ENCODE measurements at regions not wholly inside any gene's neighbourhood (a gene's known extent, or its start where the extent isn't known, plus 50 kb on each side); places are given as distances from the start of the nearest gene placed in this dataset.
A peak's percentile ranks its signal among the peaks of the same experiment; 100 is the strongest.

- DNase-seq: no peak
- no peak for ATAC-seq
- intact Hi-C loops (cut with DNase I, micrococcal nuclease): no loop called here
Observed at GRCh38 chr13:91169321-91170050, 178.0 kb upstream of the MIR17HG start.

DNA sequence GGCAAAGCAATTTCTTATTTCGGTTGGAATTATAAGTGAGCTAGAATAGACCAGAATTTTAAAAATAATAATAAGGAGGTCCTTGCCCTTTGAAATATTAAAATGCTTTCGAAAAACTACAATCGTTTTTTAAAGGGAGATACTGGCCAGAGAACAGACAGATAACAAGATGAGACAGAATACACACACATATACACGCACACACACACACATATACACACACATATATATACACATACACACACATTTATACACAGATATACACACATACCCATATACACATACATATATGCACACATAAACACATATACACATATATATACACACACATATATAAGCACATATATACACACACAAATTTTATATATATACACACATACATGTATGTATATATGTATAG lies 175.3 kb upstream of the MIR17HG start:
- DNase-seq: no peak
- intact Hi-C loops (cut with DNase I, micrococcal nuclease): no loop called here
- no peak for ATAC-seq

DNA sequence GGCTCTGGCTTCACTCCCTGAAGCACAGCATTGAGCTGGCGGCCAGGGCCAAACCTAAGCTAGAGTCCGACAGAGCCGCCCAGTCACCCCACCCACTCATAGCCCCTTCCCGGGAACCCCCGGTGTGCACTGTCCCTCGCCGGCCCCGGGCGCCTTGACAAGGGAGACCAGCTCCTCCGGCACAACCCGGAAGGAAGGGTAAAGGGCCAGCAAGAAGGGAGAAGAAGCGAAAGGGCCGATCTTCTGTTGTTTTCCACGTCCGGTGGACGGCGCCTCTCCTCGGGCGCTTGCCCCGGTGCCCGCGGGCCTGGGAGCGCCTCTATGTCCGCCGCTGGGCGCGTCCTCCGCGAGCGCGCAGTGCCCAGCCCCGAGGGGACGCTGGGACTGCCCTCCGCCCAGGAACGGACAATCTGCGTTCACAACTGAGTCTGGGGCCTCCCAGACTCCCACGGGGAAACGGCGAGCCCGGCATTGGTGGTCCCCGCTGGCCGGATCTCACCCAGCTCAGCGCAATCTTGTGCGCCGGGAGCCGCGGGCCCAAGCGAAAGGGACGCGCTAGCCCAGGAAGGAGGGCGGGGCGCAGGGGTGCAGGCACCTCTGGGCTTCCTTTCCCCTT lies 172.5 kb upstream of the MIR17HG start:
- DNase-seq (no peak), ATAC-seq (no peak)
- intact Hi-C loops (cut with DNase I, micrococcal nuclease): no loop called here

DNA sequence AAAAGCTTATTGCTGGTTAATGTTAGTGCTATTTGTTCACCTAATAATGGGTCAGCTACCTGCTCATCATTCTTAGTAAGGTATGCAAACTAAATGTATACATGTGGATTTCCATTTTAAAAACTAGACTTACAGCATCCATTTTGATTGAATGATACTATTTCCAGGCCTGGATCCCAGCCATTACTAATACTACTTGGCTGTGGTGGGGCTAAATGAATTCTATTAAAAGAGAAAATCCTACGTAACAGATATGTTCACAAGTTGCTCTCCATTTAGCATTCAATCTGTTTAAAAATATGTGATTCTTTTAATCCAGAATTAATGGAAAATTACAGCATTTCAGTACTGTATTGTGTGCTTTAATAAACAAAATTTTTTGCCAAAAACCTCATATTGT lies 169.4 kb upstream of the MIR17HG start:
- no peak for ATAC-seq
- intact Hi-C loops (cut with DNase I, micrococcal nuclease): no loop called here

DNA sequence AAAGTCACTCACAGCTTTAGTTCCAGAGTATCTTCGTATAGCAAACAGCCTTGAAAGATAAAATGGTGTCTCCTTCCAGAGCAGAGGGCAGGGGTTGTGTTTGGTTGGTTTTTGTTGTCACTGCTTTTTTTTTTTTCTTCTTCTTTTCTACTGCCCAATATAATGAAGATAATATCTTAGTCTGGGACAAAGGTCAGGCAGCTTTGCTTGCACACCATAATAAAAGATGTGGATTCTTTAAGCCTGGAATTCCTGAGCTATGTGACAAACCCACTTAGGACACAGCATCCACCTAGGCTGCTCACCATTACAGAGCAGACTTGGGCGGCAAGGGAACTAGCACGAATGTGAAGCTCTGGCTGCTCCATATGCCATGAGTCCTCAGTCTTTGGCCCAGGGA lies 165.6 kb upstream of the MIR17HG start:
- DNase-seq: no peak
- intact Hi-C loops (cut with DNase I, micrococcal nuclease): no loop called here
- peak; percentile 44 for ATAC-seq

More for the DNA sequence above, 169.4 kb upstream of the MIR17HG start:
- no peak for DNase-seq

DNA sequence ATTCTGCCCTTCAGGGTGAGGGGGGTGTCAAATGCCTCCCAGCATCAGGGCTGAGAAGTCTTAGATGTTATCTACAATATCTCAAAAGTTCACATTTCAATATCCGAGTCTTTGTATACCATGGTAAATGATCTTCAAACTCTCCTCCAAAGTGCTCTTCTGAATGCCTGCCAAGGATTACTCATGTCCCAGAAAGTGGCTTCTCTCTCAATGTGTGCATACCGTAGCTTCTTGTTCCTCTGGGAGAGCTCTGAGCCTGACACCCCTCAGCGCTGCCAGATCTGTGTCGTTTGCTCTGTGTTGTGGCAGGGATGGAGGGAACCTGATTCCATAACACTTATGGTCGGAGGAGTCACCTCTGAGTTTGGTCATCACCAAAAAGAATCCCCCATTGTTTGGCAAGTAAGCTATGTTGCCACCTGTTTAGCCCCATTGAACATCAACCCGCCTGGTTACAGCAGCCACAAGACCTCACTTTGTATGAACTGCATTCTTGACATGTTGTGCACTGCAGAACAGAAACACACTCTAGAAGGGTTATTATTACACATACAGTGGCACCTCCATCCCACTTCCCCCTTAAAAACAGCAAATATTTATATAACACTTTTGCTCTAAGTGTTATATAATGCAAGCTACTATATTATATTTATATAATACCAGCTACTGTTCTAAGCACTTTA lies 163.1 kb upstream of the MIR17HG start:
- DNase-seq (no peak), ATAC-seq (no peak)
- intact Hi-C loops (cut with DNase I, micrococcal nuclease): no loop called here

DNA sequence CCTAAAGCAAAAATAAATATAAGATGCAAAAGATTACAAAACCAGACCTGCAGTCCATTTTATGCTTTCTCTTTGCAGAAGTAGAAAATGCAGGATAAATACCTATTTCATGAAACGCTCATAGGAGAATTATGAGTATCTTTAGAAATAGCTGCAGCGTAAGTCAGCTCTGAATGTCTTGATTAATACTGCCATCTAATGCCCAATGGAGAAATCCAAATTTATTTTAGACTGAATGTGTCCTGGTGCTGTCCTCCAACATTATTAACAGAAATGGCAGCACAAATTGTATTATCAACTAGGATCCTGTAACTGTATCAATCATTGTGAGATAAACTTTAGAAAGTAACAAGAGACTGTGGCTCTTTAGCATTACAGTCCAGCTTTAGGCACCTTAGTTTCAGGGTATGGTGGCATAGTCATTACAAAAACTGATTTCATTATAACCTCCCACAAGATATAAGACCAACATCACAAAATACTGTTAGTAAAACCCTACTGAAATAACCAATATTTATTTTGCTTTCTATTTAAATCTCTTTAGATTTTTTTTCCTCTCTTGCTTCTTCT lies 162.1 kb upstream of the MIR17HG start:
- intact Hi-C loops (cut with DNase I, micrococcal nuclease): no loop called here
- ATAC-seq: no peak
- no peak for DNase-seq

GRCh38 chr13:91187522-91187921 lies 160.0 kb upstream of the MIR17HG start:
- ATAC-seq (no peak), DNase-seq (no peak)
- intact Hi-C loops (cut with DNase I, micrococcal nuclease): no loop called here

- intact Hi-C loops (cut with DNase I, micrococcal nuclease): no loop called here
- DNase-seq: no peak
- no peak for ATAC-seq
Observed at GRCh38 chr13:91189506-91189905, 158.0 kb upstream of the MIR17HG start.

DNA sequence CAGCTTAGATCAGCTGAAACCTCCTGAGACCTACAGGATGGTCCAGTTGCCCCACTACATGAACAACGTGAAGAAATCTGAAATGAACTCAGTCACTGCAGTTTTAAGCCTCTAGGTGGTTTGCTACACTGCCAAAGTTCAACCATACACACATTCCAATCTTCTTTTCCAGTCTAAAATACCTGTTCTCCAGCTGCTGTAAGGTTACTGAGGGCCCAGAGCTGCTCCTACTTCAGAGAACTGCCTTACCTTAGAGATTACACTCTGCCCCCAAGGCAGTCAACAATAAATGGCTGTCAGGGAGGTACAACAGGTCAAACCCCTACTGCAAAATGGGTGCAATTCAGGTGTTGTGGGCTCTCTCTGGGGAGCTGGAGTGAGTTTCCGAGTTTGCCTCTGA lies 154.1 kb upstream of the MIR17HG start:
- DNase-seq: no peak
- ATAC-seq: no peak
- intact Hi-C loops (cut with DNase I, micrococcal nuclease): no loop called here

DNA sequence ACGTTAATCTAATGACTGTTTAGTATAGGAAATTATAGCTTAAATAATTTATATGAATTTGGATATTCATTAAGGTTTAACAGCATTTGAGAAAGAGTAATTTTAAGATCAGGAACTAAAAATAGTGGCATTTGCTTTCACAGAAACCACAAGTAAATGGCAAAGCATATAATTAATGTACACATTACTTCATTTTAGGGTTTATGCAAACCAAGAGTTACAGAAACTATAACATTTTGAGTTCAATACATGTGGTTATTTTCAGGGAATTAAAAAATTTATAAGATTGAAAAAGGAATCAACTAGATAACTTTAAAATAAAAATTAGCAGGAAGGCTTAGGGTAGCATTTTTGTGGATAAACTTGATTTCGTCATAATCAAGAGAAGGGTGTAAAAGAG lies 151.7 kb upstream of the MIR17HG start:
- ATAC-seq (no peak), DNase-seq (no peak)
- intact Hi-C loops (cut with DNase I, micrococcal nuclease): no loop called here

GRCh38 chr13:91196958-91197357 lies 150.5 kb upstream of the MIR17HG start:
- no peak for DNase-seq
- intact Hi-C loops (cut with DNase I, micrococcal nuclease): no loop called here

DNA sequence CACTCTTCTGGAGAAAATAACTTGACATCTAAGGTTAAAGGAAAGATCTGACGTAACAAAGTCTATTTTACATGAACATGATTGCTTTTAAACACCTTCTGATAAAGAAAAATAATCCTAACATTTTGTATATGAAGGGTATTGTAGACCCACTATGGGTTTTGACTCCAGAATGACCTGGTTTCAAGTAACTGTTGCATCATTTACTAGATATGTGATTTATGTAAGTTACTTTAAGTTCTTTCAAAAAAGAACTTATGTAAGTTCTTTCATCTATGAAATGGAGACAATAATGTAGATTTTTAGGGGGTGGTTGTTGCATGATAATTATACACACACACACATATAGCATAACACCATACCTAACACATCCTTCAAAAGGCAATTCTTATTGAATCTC lies 147.6 kb upstream of the MIR17HG start:
- intact Hi-C loops (cut with DNase I, micrococcal nuclease): no loop called here
- ATAC-seq: no peak
- no peak for DNase-seq

More at GRCh38 chr13:91196958-91197357, 150.5 kb upstream of the MIR17HG start:
- ATAC-seq: no peak

- DNase-seq (no peak), ATAC-seq (no peak)
- intact Hi-C loops (cut with DNase I, micrococcal nuclease): no loop called here
Observed at GRCh38 chr13:91200486-91200885, 147.0 kb upstream of the MIR17HG start.

- ATAC-seq (no peak), DNase-seq (no peak)
- intact Hi-C loops (cut with DNase I, micrococcal nuclease): no loop called here
Observed at GRCh38 chr13:91203430-91203829, 144.1 kb upstream of the MIR17HG start.

GRCh38 chr13:91207261-91207660 lies 140.2 kb upstream of the MIR17HG start:
- intact Hi-C loops (cut with DNase I, micrococcal nuclease): no loop called here
- no peak for DNase-seq
- no peak for ATAC-seq

DNA sequence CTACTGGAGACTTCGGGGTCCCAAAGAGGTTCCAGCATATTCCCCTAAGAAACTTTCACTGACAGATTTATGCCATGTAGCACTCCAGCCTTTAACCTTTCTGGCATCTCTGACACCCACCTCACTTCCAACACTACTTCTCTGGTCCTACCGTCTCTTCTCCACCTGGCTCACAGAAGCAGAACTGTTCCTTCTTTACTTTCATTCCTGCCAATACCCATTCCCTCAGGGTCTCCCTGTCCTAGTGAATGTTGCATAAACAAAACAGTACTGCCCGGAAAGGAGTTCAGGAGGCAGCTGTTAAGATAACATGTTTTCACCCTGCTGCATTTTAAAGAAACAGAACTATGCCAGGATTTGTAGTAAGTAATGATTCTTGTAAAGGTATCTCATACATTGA lies 136.0 kb upstream of the MIR17HG start:
- intact Hi-C loops (cut with DNase I, micrococcal nuclease): no loop called here
- ATAC-seq: no peak
- no peak for DNase-seq

DNA sequence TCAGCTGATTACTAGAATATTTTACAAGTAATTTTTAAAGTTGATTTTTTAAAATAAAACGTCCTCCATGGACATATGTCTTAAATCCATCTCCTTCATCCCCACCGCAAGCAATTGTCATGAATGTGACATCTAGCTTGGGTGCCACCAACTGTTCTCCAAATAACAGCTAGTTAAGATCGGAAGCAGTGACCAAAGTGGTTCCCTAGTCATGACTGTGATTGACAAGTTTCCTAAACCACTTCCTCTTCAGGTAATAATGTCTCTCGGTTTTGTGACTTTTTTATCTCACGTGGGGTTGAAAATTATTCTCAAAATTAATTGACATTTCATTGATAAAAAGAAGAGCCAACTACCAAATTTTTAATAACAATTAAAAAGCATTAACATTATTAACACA lies 135.3 kb upstream of the MIR17HG start:
- DNase-seq (no peak), ATAC-seq (no peak)
- intact Hi-C loops (cut with DNase I, micrococcal nuclease): no loop called here

DNA sequence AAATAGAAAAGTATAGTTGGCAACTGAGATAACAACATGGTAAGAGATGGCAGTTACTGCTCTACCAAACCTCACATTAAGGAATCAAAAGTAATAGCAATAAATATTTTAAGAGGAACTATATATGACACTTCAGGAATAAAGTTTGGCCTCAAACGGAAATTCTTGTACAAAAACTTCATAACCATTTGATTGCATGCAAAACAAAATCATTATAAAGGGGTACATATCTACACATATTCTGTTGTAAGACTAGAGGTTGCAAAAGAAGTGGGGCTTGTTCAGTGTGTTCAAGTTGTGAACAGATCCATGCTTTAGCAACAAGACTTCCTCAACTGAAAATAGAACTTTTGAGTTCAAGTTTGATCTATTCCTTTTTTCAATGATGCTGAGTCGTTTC lies 133.5 kb upstream of the MIR17HG start:
- no peak for DNase-seq
- intact Hi-C loops (cut with DNase I, micrococcal nuclease): no loop called here
- no peak for ATAC-seq

All from left colon (tissue), 2 donors.